Common myeloid progenitor, CD34-positive (primary cell): ENCODE measurements at regions not wholly inside any gene's neighbourhood (a gene's known extent, or its start where the extent isn't known, plus 50 kb on each side); places are given as distances from the start of the nearest gene placed in this dataset.

Experiments used
- CTCF ChIA-PET: fragments of 350-600 bp; sonication (Branson Sonifier 250); formaldehyde crosslinking; loops from one replicate; lab custom pipeline; 2021; ENCODE audit warnings: antibody characterized with exemption; lab: Charles Lee
- POLR2A ChIA-PET: fragments of 350-600 bp; sonication (Branson Sonifier 250); formaldehyde crosslinking; loops from one replicate; lab custom pipeline; 2021; ENCODE audit warnings: antibody characterized with exemption; lab: Charles Lee
- DNase-seq, 3 donors: peaks; one replicate each; pipeline versions ENCODE4 v3.0.0 to v3.0.0-alpha.2; 2013
- H3K27ac ChIP-seq, 2 experiments: 1 replicate in 1 of 2; 2 replicates in 1 of 2; pipeline ENCODE4 v1.7.0; 2013; ENCODE audit warnings: inconsistent platforms in 2 of 2, low read length in 2 of 2, mild to moderate bottlenecking in 2 of 2, low read depth in 1 of 2, moderate library complexity in 1 of 2; ENCODE audit not compliant: severe bottlenecking in 2 of 2, insufficient read depth in 1 of 2, poor library complexity in 1 of 2
- H3K27me3 ChIP-seq, 5 experiments: replicated peaks in 2 of 5; 1 replicate in 3 of 5; 2 replicates in 2 of 5; pipeline versions ENCODE4 v1.6.1 to v1.7.0; 2013; ENCODE audit warnings: low read length in 4 of 5, mild to moderate bottlenecking in 2 of 5, moderate library complexity in 2 of 5, inconsistent platforms in 1 of 5; ENCODE audit not compliant: insufficient read depth in 5 of 5, control insufficient read depth in 4 of 5
- H3K36me3 ChIP-seq, 4 experiments: 1 replicate in 2 of 4; 2 replicates in 2 of 4; pipeline versions ENCODE4 v1.6.1 to v1.7.0; 2013; ENCODE audit warnings: low read length in 3 of 4, control low read depth in 1 of 4, mild to moderate bottlenecking in 1 of 4; ENCODE audit not compliant: control insufficient read depth in 4 of 4, insufficient read depth in 4 of 4
- H3K4me1 ChIP-seq, 4 experiments: 1 replicate in 3 of 4; 2 replicates in 1 of 4; pipeline versions ENCODE4 v1.6.1 to v1.7.1; 2013; ENCODE audit warnings: low read length in 3 of 4, mild to moderate bottlenecking in 3 of 4, control low read depth in 1 of 4, inconsistent platforms in 1 of 4, moderate library complexity in 1 of 4; ENCODE audit not compliant: control insufficient read depth in 4 of 4, insufficient read depth in 4 of 4; ENCODE audit errors: control extremely low read depth in 1 of 4
- H3K4me3 ChIP-seq, 7 experiments: 1 replicate in 4 of 7; 2 replicates in 3 of 7; pipeline versions ENCODE4 v1.5.1 to v1.7.0; 2013; ENCODE audit warnings: mild to moderate bottlenecking in 7 of 7, low read length in 6 of 7, moderate library complexity in 6 of 7, inconsistent platforms in 2 of 7, low read depth in 2 of 7, control low read depth in 1 of 7; ENCODE audit not compliant: insufficient read depth in 4 of 7, control insufficient read depth in 1 of 7; ENCODE audit errors: extremely low read depth in 1 of 7
- H3K9me3 ChIP-seq, 5 experiments: 1 replicate in 4 of 5; 2 replicates in 1 of 5; pipeline versions ENCODE4 v1.6.1 to v1.7.1; 2013; ENCODE audit warnings: low read length in 4 of 5, mild to moderate bottlenecking in 2 of 5, inconsistent platforms in 1 of 5, low read depth in 1 of 5, moderate library complexity in 1 of 5; ENCODE audit not compliant: control insufficient read depth in 4 of 5, insufficient read depth in 2 of 5; ENCODE audit errors: control extremely low read depth in 1 of 5
- WGBS: methylation state at CpG from one replicate; pipeline ENCODE4 v1.1.5; 2013; ENCODE audit not compliant: insufficient coverage; 5-methylcytosine and 5-hydroxymethylcytosine counted together

DNA sequence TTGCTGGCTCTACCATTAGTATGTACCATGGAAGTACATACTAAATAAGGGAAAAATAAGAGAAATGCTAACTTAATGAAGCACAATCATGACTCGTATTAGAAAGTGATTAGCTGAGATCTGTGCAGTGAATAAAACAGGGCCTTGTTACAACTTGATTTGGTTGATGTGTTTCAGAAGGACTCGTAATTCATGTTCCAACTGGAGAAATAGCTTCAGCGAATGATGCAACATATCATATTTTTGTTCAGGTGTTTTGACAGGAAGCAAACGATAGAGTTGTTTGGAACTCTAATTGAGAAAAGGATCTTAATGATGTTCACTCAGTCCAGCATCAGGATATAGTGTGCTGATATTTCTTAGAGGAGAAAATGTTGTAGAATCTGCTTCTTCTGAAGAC, 474.6 kb upstream of the WWC1 start:
- POLR2A ChIA-PET: no interaction called here

DNA sequence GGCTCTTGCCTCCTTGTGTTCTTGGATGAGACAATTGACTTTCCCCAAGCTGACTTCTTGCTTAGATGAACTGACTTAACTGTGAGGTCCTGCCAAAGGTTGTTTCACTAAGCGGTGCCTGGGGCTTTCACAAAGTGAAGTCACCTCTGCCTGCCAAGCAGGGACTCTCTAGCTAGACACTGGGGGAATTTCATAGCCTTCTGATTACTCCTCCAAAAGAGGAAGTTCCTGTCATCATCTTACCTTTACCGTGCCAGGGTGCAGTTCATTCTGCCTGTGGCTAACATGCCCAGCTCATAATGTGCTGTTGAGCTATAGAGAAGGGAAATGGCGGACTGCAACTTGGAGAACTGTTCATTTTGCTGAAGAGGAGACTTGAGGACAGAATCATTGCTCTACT, 472.0 kb upstream of the WWC1 start:
- POLR2A ChIA-PET: no interaction called here
- Histone ChIP-seq H3K4me1 (peaks cover 0 to 11% (median 4%) of the 10 kb centered on the region in 4 experiments), H3K36me3 (no peaks in the 10 kb centered on the region), H3K27me3 (no peaks in the 10 kb centered on the region), H3K9me3 (no peaks in the 10 kb centered on the region), H3K4me3 (no peak overlapping the region), H3K27ac (no peak overlapping the region)
- CTCF ChIA-PET: no interaction called here
- 100% methylated on average over 2 of the region's 3 CpGs for WGBS
- peak in 2 of 3 donors; percentile 34 to 39 for DNase-seq

More for the DNA sequence above, 474.6 kb upstream of the WWC1 start:
- H3K4me1 ChIP-seq: peaks cover 0 to 11% (median 4%) of the 10 kb centered on the region in 4 experiments
- 89% methylated on average over 4 of the region's 4 CpGs for WGBS
- no peak overlapping the region for H3K27ac ChIP-seq
- CTCF ChIA-PET: no interaction called here
- no peak overlapping the region for H3K4me3 ChIP-seq
- no peaks in the 10 kb centered on the region for H3K9me3 ChIP-seq
- H3K36me3 ChIP-seq: no peaks in the 10 kb centered on the region
- DNase-seq: peak in 1 of 3 donors; percentile 5
- H3K27me3 ChIP-seq: no peaks in the 10 kb centered on the region

GRCh38 chr5:167820101-167820990, 471.1 kb upstream of the WWC1 start:
- no peaks in the 10 kb centered on the region for H3K27me3 ChIP-seq
- CTCF ChIA-PET: no interaction called here
- POLR2A ChIA-PET: no interaction called here
- H3K9me3 ChIP-seq: no peaks in the 10 kb centered on the region
- no peaks in the 10 kb centered on the region for H3K36me3 ChIP-seq
- peaks cover 0 to 11% (median 4%) of the 10 kb centered on the region in 4 experiments for H3K4me1 ChIP-seq
- no peak for DNase-seq
- H3K27ac ChIP-seq: no peak overlapping the region
- no peak overlapping the region for H3K4me3 ChIP-seq
- 87% methylated on average over 11 of the region's 12 CpGs for WGBS

- Histone ChIP-seq H3K4me1 (peaks cover 0 to 9% (median 4%) of the 10 kb centered on the region in 4 experiments), H3K9me3 (no peaks in the 10 kb centered on the region), H3K27ac (no peak overlapping the region), H3K4me3 (no peak overlapping the region), H3K36me3 (no peaks in the 10 kb centered on the region), H3K27me3 (no peaks in the 10 kb centered on the region)
- WGBS: 100% methylated on average over 1 of the region's 2 CpGs
- DNase-seq: no peak
- POLR2A ChIA-PET: no interaction called here
- CTCF ChIA-PET: no interaction called here
Measured at GRCh38 chr5:167821151-167821550, 470.3 kb upstream of the WWC1 start.

GRCh38 chr5:167821669-167822068, 469.8 kb upstream of the WWC1 start:
- ChIA-PET CTCF (no interaction called here), POLR2A (no interaction called here)
- WGBS: 94% methylated on average over 2 of the region's 4 CpGs
- no peaks in the 10 kb centered on the region for H3K9me3 ChIP-seq
- no peak overlapping the region for H3K4me3 ChIP-seq
- H3K27ac ChIP-seq: no peak overlapping the region
- peaks cover 0 to 3% (median 2%) of the 10 kb centered on the region in 4 experiments for H3K4me1 ChIP-seq
- no peaks in the 10 kb centered on the region for H3K27me3 ChIP-seq
- DNase-seq: no peak
- no peaks in the 10 kb centered on the region for H3K36me3 ChIP-seq

- Histone ChIP-seq H3K9me3 (no peaks in the 10 kb centered on the region), H3K4me1 (no peaks in the 10 kb centered on the region), H3K27me3 (no peaks in the 10 kb centered on the region), H3K4me3 (no peak overlapping the region), H3K27ac (no peak overlapping the region), H3K36me3 (no peaks in the 10 kb centered on the region)
- DNase-seq: no peak
- WGBS: no CpG with 5 or more reads among the region's 4 CpGs
- POLR2A ChIA-PET: no interaction called here
- CTCF ChIA-PET: no interaction called here
Measured at GRCh38 chr5:167822241-167822640, 469.2 kb upstream of the WWC1 start.

- CTCF ChIA-PET: no interaction called here
- Histone ChIP-seq H3K4me1 (no peaks in the 10 kb centered on the region), H3K36me3 (no peaks in the 10 kb centered on the region), H3K9me3 (no peaks in the 10 kb centered on the region), H3K27me3 (peaks cover 0 to 2% (median 0%) of the 10 kb centered on the region in 5 experiments), H3K27ac (no peak overlapping the region), H3K4me3 (no peak overlapping the region)
- POLR2A ChIA-PET: no interaction called here
- DNase-seq: no peak
- WGBS: no CpG with 5 or more reads among the region's 2 CpGs
Measured at GRCh38 chr5:167823405-167823804, 468.0 kb upstream of the WWC1 start.
